Aorta (tissue), 5 donors: ENCODE measurements at regions not wholly inside any gene's neighbourhood (a gene's known extent, or its start where the extent isn't known, plus 50 kb on each side); places are given as distances from the start of the nearest gene placed in this dataset.
"Not testable (repeated sequence)": the region's sequence is repeated elsewhere in the genome, so short reads cannot be mapped to it uniquely, and the experiment has no call there.

Source experiments
- ATAC-seq: fragments of 200-7000 bp; cut with Tn5 transposase; one replicate; pipeline ENCODE4 v1.9.1; 2022; ENCODE audit warnings: moderate library complexity; ENCODE audit not compliant: low FRiP score
- DNase-seq, 2 donors: peaks; one replicate each; pipeline ENCODE4 v3.0.0-alpha.2; 2020
- H3K27ac ChIP-seq, 2 donors: one replicate each; pipeline ENCODE4 v1.5.1; 2013; ENCODE audit warnings: low read length in 2 of 2, mild to moderate bottlenecking in 2 of 2, moderate library complexity in 2 of 2, control low read depth in 1 of 2, inconsistent platforms in 1 of 2, low read depth in 1 of 2
- H3K27me3 ChIP-seq, 2 donors: one replicate each; pipeline ENCODE4 v1.6.1; 2013; ENCODE audit warnings: control low read depth in 1 of 2, low read length in 1 of 2, mild to moderate bottlenecking in 1 of 2, moderate library complexity in 1 of 2; ENCODE audit not compliant: insufficient read depth in 2 of 2, control insufficient read depth in 1 of 2
- H3K36me3 ChIP-seq, 2 donors: one replicate each; pipeline ENCODE4 v1.6.1; 2013; ENCODE audit warnings: control low read depth in 1 of 2, low read length in 1 of 2, mild to moderate bottlenecking in 1 of 2; ENCODE audit not compliant: insufficient read depth in 2 of 2, control insufficient read depth in 1 of 2
- H3K4me1 ChIP-seq, 2 donors: one replicate each; pipeline ENCODE4 v1.6.1; 2013; ENCODE audit warnings: low read length in 2 of 2, control low read depth in 1 of 2, mild to moderate bottlenecking in 1 of 2, moderate library complexity in 1 of 2; ENCODE audit not compliant: insufficient read depth in 2 of 2, control insufficient read depth in 1 of 2
- H3K4me3 ChIP-seq, 2 donors: one replicate each; pipeline ENCODE4 v1.5.1; 2013; ENCODE audit warnings: low read length in 2 of 2, control low read depth in 1 of 2, mild to moderate bottlenecking in 1 of 2
- H3K9me3 ChIP-seq: one replicate; pipeline ENCODE4 v1.6.1; 2013; ENCODE audit warnings: mild to moderate bottlenecking, low read length; ENCODE audit not compliant: control insufficient read depth
- WGBS, 2 donors: extraction: QIAGEN DNeasy Blood & Tissue Kit; methylation state at CpG; one replicate each; pipeline ENCODE4 v1.1.7; 2013; 5-methylcytosine and 5-hydroxymethylcytosine counted together
- intact Hi-C, 2 donors: fragments of 100-400 bp; cut with DNase I; formaldehyde crosslinking; loops; one replicate each; pipeline versions ENCODE4 v1.14.2 to v1.15.0; 2022
- donor health status: healthy with polysubstance abuse.
- donor health status: Bipolar disorder and iron deficiency.
- donor health status: DM: no; HTN: no; CAD: no.
- donor health status: DM: no; HTN: no; CAD: no.
- donor health status: DM: yes; HTN: yes; CAD: no.

DNA sequence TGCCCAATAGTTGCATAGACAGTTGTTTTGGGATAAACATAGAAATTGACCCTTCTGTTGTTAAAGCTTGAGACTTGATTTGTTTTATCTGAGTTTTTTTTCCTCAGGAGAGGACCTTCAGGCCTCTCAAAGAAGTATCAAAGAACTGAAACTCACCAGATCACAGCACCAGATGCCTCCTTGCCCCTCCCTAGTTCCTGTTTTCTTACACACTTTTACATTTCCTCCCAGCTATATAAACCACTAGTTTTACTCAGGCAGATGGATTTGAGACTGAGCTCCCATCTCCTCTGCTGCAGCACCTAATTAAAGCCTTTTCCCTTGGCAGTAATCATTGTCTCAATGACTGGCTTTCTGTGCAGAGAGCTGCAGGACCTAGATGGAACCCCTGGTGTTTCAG, 150.6 kb upstream of the NRG3 start:
- no peaks in the 10 kb centered on the region for H3K9me3 ChIP-seq
- no peaks in the 10 kb centered on the region for H3K27me3 ChIP-seq
- intact Hi-C loops = no loop called here
- no peaks in the 10 kb centered on the region for H3K36me3 ChIP-seq
- no peaks in the 10 kb centered on the region for H3K4me1 ChIP-seq
- H3K27ac ChIP-seq = no peak overlapping the region
- ATAC-seq (no peak), DNase-seq (no peak)
- no peak overlapping the region for H3K4me3 ChIP-seq

- WGBS, 2 donors = 69 to 72% methylated on average over 1 of the region's 1 CpG
- no peaks in the 10 kb centered on the region for H3K4me1 ChIP-seq
- DNase-seq (no peak), ATAC-seq (no peak)
- intact Hi-C loops = no loop called here
- no peak overlapping the region for H3K4me3 ChIP-seq
- H3K27me3 ChIP-seq = no peaks in the 10 kb centered on the region
- no peaks in the 10 kb centered on the region for H3K36me3 ChIP-seq
- H3K9me3 ChIP-seq = no peaks in the 10 kb centered on the region
- no peak overlapping the region for H3K27ac ChIP-seq
Measured at GRCh38 chr10:81725851-81726250, 149.1 kb upstream of the NRG3 start.

- no peaks in the 10 kb centered on the region for H3K4me1 ChIP-seq
- no peaks in the 10 kb centered on the region for H3K27me3 ChIP-seq
- ATAC-seq (no peak), DNase-seq (no peak)
- H3K36me3 ChIP-seq = no peaks in the 10 kb centered on the region
- no peaks in the 10 kb centered on the region for H3K9me3 ChIP-seq
- H3K27ac ChIP-seq = no peak overlapping the region
- WGBS, 2 donors = 40 to 64% methylated on average over 1 of the region's 1 CpG
- H3K4me3 ChIP-seq = no peak overlapping the region
- intact Hi-C loops = no loop called here
Measured at GRCh38 chr10:81728692-81729091, 146.3 kb upstream of the NRG3 start.

GRCh38 chr10:81730891-81731290, 144.1 kb upstream of the NRG3 start:
- Histone ChIP-seq H3K27ac (no peak overlapping the region), H3K9me3 (no peaks in the 10 kb centered on the region), H3K36me3 (no peaks in the 10 kb centered on the region), H3K4me3 (no peak overlapping the region), H3K27me3 (no peaks in the 10 kb centered on the region), H3K4me1 (no peaks in the 10 kb centered on the region)
- 0% methylated on average over 1 of the region's 1 CpG; no CpG with 5 or more reads in 1 of the 2 donors for WGBS, 2 donors
- DNase-seq (no peak), ATAC-seq (no peak)
- intact Hi-C loops = no loop called here

DNA sequence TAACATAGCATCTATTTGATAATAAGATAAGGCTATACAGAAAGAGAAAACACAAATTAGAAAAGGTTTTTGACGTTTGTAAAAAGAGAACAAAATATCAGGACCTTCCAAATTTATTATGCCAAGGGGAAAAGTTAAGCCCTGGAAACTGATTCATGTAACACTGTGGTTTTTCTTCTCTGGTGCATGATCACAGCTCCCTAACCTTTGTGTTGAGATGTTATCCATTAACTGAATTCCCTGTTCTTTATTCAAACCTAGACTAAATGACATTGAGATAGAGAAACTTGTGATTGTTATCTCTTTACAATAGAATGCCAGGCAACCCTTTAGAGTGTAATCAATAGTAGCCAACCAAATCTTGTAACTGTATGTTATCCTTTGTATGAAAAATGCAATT, 141.5 kb upstream of the NRG3 start:
- DNase-seq (no peak), ATAC-seq (no peak)
- intact Hi-C loops = no loop called here
- H3K4me1 ChIP-seq = no peaks in the 10 kb centered on the region
- H3K9me3 ChIP-seq = no peaks in the 10 kb centered on the region
- no peaks in the 10 kb centered on the region for H3K27me3 ChIP-seq
- no peak overlapping the region for H3K27ac ChIP-seq
- no peak overlapping the region for H3K4me3 ChIP-seq
- WGBS, 2 donors = 42 to 48% methylated on average over 1 of the region's 1 CpG
- no peaks in the 10 kb centered on the region for H3K36me3 ChIP-seq

- H3K27me3 ChIP-seq, H3K27ac ChIP-seq, ATAC-seq, H3K36me3 ChIP-seq, H3K4me1 ChIP-seq, H3K4me3 ChIP-seq, intact Hi-C loops, H3K9me3 ChIP-seq: not testable (repeated sequence)
- DNase-seq = peak in 1 of 2 donors; percentile 54
- 77 to 83% methylated on average over 9 of the region's 9 CpGs for whole genome bisulfite sequencing, 2 donors
Measured at GRCh38 chr10:81735167-81735566, 139.8 kb upstream of the NRG3 start.

DNA sequence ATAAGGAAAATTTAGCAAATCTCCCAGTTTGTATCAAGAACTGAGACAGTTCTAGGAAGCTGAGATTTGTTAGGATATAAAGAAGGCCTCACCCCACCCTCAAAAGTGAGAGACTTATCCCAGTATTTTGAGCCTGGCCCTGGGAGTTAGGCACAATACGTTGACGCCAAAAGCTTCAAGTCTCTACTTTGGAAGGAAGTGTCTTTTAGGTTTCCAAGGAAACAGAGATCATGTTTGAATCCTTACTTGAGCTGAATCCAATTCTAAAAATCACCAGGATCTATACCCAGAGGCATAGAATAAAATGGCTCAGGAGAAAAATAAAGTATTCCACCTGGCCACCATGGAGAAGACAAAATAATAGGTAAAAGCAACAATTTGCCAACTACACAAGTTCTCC, 115.9 kb upstream of the NRG3 start:
- H3K4me1 ChIP-seq = no peaks in the 10 kb centered on the region
- no peaks in the 10 kb centered on the region for H3K27me3 ChIP-seq
- DNase-seq = no peak
- no peaks in the 10 kb centered on the region for H3K36me3 ChIP-seq
- intact Hi-C loops = no loop called here
- H3K9me3 ChIP-seq = no peaks in the 10 kb centered on the region
- ATAC-seq = no peak
- 91 to 100% methylated on average over 2 of the region's 2 CpGs for WGBS, 2 donors
- H3K4me3 ChIP-seq = no peak overlapping the region
- H3K27ac ChIP-seq = no peak overlapping the region

- ATAC-seq = no peak
- intact Hi-C loops = no loop called here
- Histone ChIP-seq H3K9me3 (peaks cover 3% of the 10 kb centered on the region), H3K4me3 (no peak overlapping the region), H3K4me1 (no peaks in the 10 kb centered on the region), H3K27ac (no peak overlapping the region), H3K27me3 (no peaks in the 10 kb centered on the region), H3K36me3 (no peaks in the 10 kb centered on the region)
- peak in 1 of 2 donors; percentile 69 for DNase-seq
- WGBS, 2 donors = 91 to 93% methylated on average over 31 of the region's 31 CpGs
Measured at GRCh38 chr10:81784111-81784597, 90.8 kb upstream of the NRG3 start.

DNA sequence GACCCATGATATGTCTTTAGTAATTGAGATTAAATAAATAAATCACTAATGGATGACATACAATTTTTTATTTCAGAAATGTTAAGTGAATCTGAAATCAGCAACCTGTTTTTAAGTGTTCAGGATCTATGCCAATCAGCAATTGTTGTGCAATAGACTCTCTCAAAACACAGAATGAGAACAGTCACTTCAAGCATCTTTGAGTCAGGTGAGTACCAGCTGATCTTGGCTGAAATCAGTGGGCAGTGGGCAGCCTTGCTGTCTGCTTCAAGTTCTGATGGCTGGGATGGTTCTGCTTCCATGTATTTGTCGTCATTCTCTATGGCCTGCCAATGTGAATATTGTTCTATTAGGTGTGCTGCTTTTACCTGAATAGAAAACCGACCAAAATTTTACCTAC, 82.3 kb upstream of the NRG3 start:
- no peak overlapping the region for H3K4me3 ChIP-seq
- no peaks in the 10 kb centered on the region for H3K4me1 ChIP-seq
- intact Hi-C loops = no loop called here
- ATAC-seq = no peak
- no peak overlapping the region for H3K27ac ChIP-seq
- DNase-seq = no peak
- H3K27me3 ChIP-seq = no peaks in the 10 kb centered on the region
- WGBS, 2 donors = 86 to 87% methylated on average over 2 of the region's 2 CpGs
- H3K9me3 ChIP-seq = no peaks in the 10 kb centered on the region
- H3K36me3 ChIP-seq = no peaks in the 10 kb centered on the region
